Astrocyte (in vitro differentiated cells and primary cell): ENCODE measurements at regions not wholly inside any gene's neighbourhood (a gene's known extent, or its start where the extent isn't known, plus 50 kb on each side); places are given as distances from the start of the nearest gene placed in this dataset.
A peak's percentile ranks its signal among the peaks of the same experiment; 100 is the strongest.

Source experiments
- DNase-seq: peaks from one replicate; pipeline ENCODE4 v3.0.0-alpha.2; 2010; ENCODE audit warnings: low read depth
- FAIRE-seq: peaks from 2 replicates; lab custom pipeline; 2011; peaks lifted over from hg19 to GRCh38; lab: Jason Lieb, UNC
- H2AFZ ChIP-seq: 2 replicates; pipeline ENCODE4 v1.6.0; 2012; ENCODE audit warnings: low read depth, low read length, inconsistent platforms
- H3K27ac ChIP-seq: 2 replicates; pipeline ENCODE4 v1.5.1; 2011; ENCODE audit warnings: low read depth, low read length, inconsistent platforms
- H3K27me3 ChIP-seq: 2 replicates; pipeline ENCODE4 v1.6.0; 2011; ENCODE audit warnings: low read length, inconsistent platforms; ENCODE audit not compliant: insufficient read depth
- H3K36me3 ChIP-seq: 2 replicates; pipeline ENCODE4 v1.5.1; 2011; ENCODE audit warnings: low read length, inconsistent platforms; ENCODE audit not compliant: insufficient read depth
- H3K4me1 ChIP-seq: 2 replicates; pipeline ENCODE4 v1.5.1; 2011; ENCODE audit warnings: low read length, inconsistent platforms; ENCODE audit not compliant: insufficient read depth
- H3K4me2 ChIP-seq: 2 replicates; pipeline ENCODE4 v1.6.0; 2012; ENCODE audit warnings: low read length, inconsistent platforms
- H3K4me3 ChIP-seq: 2 replicates; pipeline ENCODE4 v1.5.1; 2011; ENCODE audit warnings: low read depth, mild to moderate bottlenecking, low read length, inconsistent platforms; ENCODE audit not compliant: insufficient read depth
- H3K79me2 ChIP-seq: 2 replicates; pipeline ENCODE4 v1.6.0; 2012; ENCODE audit warnings: mild to moderate bottlenecking, low read length, inconsistent platforms; ENCODE audit not compliant: insufficient read depth
- H3K9ac ChIP-seq: 2 replicates; pipeline ENCODE4 v1.6.0; 2012; ENCODE audit warnings: mild to moderate bottlenecking, low read length, inconsistent platforms
- H3K9me3 ChIP-seq: 2 replicates; pipeline ENCODE4 v1.5.1; 2012; ENCODE audit warnings: low read depth, mild to moderate bottlenecking, low read length, inconsistent platforms; ENCODE audit not compliant: insufficient read depth
- H4K20me1 ChIP-seq: 2 replicates; pipeline ENCODE4 v1.6.0; 2012; ENCODE audit warnings: low read length, inconsistent platforms; ENCODE audit not compliant: insufficient read depth
- H3K27ac Mint-ChIP-seq: one replicate; pipeline ENCODE4 v1.8.0; 2021; ENCODE audit warnings: mild to moderate bottlenecking, mixed read lengths; ENCODE audit not compliant: unreplicated experiment
- H3K27me3 Mint-ChIP-seq: one replicate; pipeline ENCODE4 v1.8.0; 2021; ENCODE audit warnings: low read depth, mixed read lengths; ENCODE audit not compliant: unreplicated experiment
- H3K36me3 Mint-ChIP-seq: one replicate; pipeline ENCODE4 v1.8.0; 2021; ENCODE audit warnings: low read depth, mixed read lengths; ENCODE audit not compliant: unreplicated experiment
- H3K4me1 Mint-ChIP-seq: one replicate; pipeline ENCODE4 v1.8.0; 2021; ENCODE audit warnings: low read depth, mixed read lengths; ENCODE audit not compliant: unreplicated experiment
- H3K4me3 Mint-ChIP-seq: one replicate; pipeline ENCODE4 v1.8.0; 2021; ENCODE audit warnings: mild to moderate bottlenecking, moderate library complexity, mixed read lengths; ENCODE audit not compliant: unreplicated experiment
- H3K9me3 Mint-ChIP-seq: one replicate; pipeline ENCODE4 v1.8.0; 2021; ENCODE audit warnings: mild to moderate bottlenecking, mixed read lengths; ENCODE audit not compliant: unreplicated experiment
- CTCF ChIP-seq: IDR thresholded peaks from 2 replicates; pipeline ENCODE4 v1.5.1; 2011; ENCODE audit warnings: low read depth, mild to moderate bottlenecking, inconsistent platforms, low read length, moderate library complexity; ENCODE audit not compliant: insufficient read depth
- EZH2 ChIP-seq: IDR thresholded peaks from 2 replicates; pipeline ENCODE4 v1.6.1; 2012; ENCODE audit warnings: mild to moderate bottlenecking, low read length, inconsistent platforms; ENCODE audit not compliant: insufficient read depth

GRCh38 chr11:91086028-91086427 is 863.2 kb upstream of the CHORDC1 start:
- H3K36me3 Mint-ChIP-seq, result no peaks in the 10 kb centered on the region
- FAIRE-seq, result no peak
- Histone ChIP-seq H3K9ac (no peak overlapping the region), H3K27me3 (no peaks in the 10 kb centered on the region), H3K36me3 (no peaks in the 10 kb centered on the region), H2AFZ (no peak overlapping the region), H3K4me1 (no peaks in the 10 kb centered on the region), H3K4me3 (no peak overlapping the region), H3K4me2 (no peak overlapping the region), H4K20me1 (no peaks in the 10 kb centered on the region), H3K9me3 (no peaks in the 10 kb centered on the region), H3K27ac (no peak overlapping the region), H3K79me2 (no peaks in the 10 kb centered on the region)
- H3K4me3 Mint-ChIP-seq, result no peak overlapping the region
- TF ChIP-seq CTCF (no peak), EZH2 (no peak)
- no peaks in the 10 kb centered on the region for H3K27me3 Mint-ChIP-seq
- H3K9me3 Mint-ChIP-seq, result no peaks in the 10 kb centered on the region
- H3K4me1 Mint-ChIP-seq, result peaks cover 4% of the 10 kb centered on the region
- DNase-seq, result no peak
- no peak overlapping the region for H3K27ac Mint-ChIP-seq

DNA sequence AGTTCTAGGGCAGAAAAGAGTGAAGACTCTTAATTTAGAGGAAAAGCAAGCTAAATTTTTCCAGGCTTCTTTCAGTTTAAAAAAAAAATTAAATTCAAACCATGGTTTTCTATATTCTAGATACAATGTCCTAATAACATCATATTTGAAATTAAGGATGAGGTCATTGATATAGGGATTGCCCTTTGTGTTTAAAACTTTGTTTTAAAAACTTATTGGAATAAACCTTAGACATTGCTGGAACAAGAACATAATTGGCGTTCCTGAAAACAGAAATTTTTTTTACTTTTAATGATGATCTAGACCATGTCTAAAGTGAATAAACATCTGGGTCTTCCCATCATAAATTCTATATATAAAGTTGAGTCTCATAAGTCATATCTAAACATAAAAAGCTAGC is 859.4 kb upstream of the CHORDC1 start:
- H3K27me3 Mint-ChIP-seq, result no peaks in the 10 kb centered on the region
- Histone ChIP-seq H3K4me1 (no peaks in the 10 kb centered on the region), H3K36me3 (no peaks in the 10 kb centered on the region), H3K4me2 (no peak overlapping the region), H3K27ac (no peak overlapping the region), H2AFZ (no peak overlapping the region), H3K9me3 (no peaks in the 10 kb centered on the region), H3K9ac (no peak overlapping the region), H3K79me2 (no peaks in the 10 kb centered on the region), H3K27me3 (no peaks in the 10 kb centered on the region), H4K20me1 (no peaks in the 10 kb centered on the region), H3K4me3 (no peak overlapping the region)
- H3K4me1 Mint-ChIP-seq, result peaks cover 4% of the 10 kb centered on the region
- FAIRE-seq (no peak), DNase-seq (no peak)
- no peaks in the 10 kb centered on the region for H3K9me3 Mint-ChIP-seq
- TF ChIP-seq CTCF, result no peak
- TF ChIP-seq EZH2, result no peak
- no peaks in the 10 kb centered on the region for H3K36me3 Mint-ChIP-seq
- H3K27ac Mint-ChIP-seq, result peak overlapping the region; percentile 50
- H3K4me3 Mint-ChIP-seq, result no peak overlapping the region

DNA sequence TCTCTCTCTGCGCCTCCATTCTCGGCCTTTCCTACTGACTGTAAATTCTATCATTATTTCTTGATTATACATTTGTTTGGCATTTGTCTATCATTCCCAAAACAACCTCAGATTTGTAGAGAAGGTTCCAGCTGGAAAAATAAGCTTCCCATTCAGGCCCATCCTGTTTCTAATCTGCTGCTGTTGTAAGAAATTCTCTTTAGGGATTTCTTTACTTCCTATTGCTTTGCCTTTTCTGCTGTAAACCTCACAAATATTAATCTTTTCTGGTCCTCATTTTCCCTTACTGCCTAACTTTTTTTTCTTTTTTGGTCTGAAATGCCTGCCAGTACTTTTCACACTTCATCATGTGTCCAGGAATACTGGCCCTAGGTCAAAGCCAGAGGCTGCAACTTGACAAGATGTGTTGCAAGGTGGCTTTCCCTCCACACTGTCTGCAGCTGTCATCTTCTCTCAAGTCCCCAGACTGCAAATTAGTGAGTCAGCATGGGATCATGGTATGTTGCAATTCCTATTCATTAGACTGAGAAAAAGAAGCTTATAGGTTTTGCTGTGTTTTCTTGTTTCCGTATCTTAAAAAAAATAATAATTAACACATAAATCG is 858.7 kb upstream of the CHORDC1 start:
- Mint-ChIP-seq H3K4me3 (no peak overlapping the region), H3K27me3 (no peaks in the 10 kb centered on the region), H3K4me1 (peaks cover 4% of the 10 kb centered on the region), H3K9me3 (no peaks in the 10 kb centered on the region), H3K27ac (no peak overlapping the region), H3K36me3 (no peaks in the 10 kb centered on the region)
- FAIRE-seq (no peak), DNase-seq (peak; percentile 13)
- TF ChIP-seq CTCF, result no peak
- no peak for TF ChIP-seq EZH2
- Histone ChIP-seq H4K20me1 (no peaks in the 10 kb centered on the region), H3K36me3 (no peaks in the 10 kb centered on the region), H3K9me3 (no peaks in the 10 kb centered on the region), H3K27me3 (no peaks in the 10 kb centered on the region), H3K4me1 (no peaks in the 10 kb centered on the region), H3K27ac (no peak overlapping the region), H3K79me2 (no peaks in the 10 kb centered on the region), H2AFZ (no peak overlapping the region), H3K9ac (no peak overlapping the region), H3K4me3 (no peak overlapping the region), H3K4me2 (no peak overlapping the region)
